Osteocyte (in vitro differentiated cells): ENCODE measurements at regions not wholly inside any gene's neighbourhood (a gene's known extent, or its start where the extent isn't known, plus 50 kb on each side); places are given as distances from the start of the nearest gene placed in this dataset.
A peak's percentile ranks its signal among the peaks of the same experiment; 100 is the strongest.

Source experiments
- DNase-seq: peaks from one replicate; pipeline ENCODE4 v3.0.0; 2021; ENCODE audit warnings: mixed read lengths; ENCODE audit not compliant: unreplicated experiment; ENCODE audit errors: extremely low spot score
- H3K27ac Mint-ChIP-seq: one replicate; pipeline ENCODE4 v1.8.0; 2021; ENCODE audit warnings: mild to moderate bottlenecking, mixed read lengths; ENCODE audit not compliant: unreplicated experiment
- H3K27me3 Mint-ChIP-seq: one replicate; pipeline ENCODE4 v1.8.0; 2021; ENCODE audit warnings: mixed read lengths; ENCODE audit not compliant: unreplicated experiment
- H3K36me3 Mint-ChIP-seq: one replicate; pipeline ENCODE4 v1.8.0; 2021; ENCODE audit warnings: mixed read lengths; ENCODE audit not compliant: unreplicated experiment
- H3K4me1 Mint-ChIP-seq: one replicate; pipeline ENCODE4 v1.8.0; 2021; ENCODE audit warnings: mixed read lengths; ENCODE audit not compliant: unreplicated experiment
- H3K4me3 Mint-ChIP-seq: one replicate; pipeline ENCODE4 v1.8.0; 2021; ENCODE audit warnings: mild to moderate bottlenecking, moderate library complexity, mixed read lengths; ENCODE audit not compliant: unreplicated experiment
- H3K9me3 Mint-ChIP-seq: one replicate; pipeline ENCODE4 v1.8.0; 2021; ENCODE audit warnings: mixed read lengths; ENCODE audit not compliant: unreplicated experiment
- CTCF ChIP-seq: fragments of 200-600 bp; sonication (generic); IDR thresholded peaks from 2 replicates; pipeline ENCODE4 v1.5.0; 2021; ENCODE audit warnings: antibody characterized with exemption, mild to moderate bottlenecking, moderate library complexity

DNA sequence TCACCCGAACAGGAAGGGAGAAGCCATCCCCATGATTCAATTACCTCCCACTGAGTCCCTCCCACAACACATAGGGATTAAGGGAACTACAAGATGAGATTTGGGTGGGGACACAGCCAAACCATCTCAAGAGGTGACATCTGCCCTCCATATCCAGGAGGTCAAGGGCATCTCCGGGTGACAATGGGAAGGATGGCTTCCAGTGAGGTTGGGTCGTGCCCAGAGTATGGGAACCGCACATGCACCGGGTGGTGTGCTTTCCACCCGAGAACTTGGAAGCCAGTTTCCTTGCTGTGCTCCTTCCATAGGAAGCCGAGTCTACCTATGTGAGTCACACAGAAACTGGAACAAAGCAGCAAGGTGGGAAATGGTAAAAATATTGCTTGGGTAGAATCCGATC, 216.9 kb upstream of the SALL3 start:
- Mint-ChIP-seq H3K4me3 (no peak overlapping the region), H3K4me1 (no peaks in the 10 kb centered on the region), H3K36me3 (no peaks in the 10 kb centered on the region), H3K9me3 (peaks cover 29% of the 10 kb centered on the region), H3K27me3 (no peaks in the 10 kb centered on the region), H3K27ac (no peak overlapping the region)
- TF ChIP-seq CTCF: no peak
- DNase-seq: peak; percentile 67

- H3K4me1 Mint-ChIP-seq: no peaks in the 10 kb centered on the region
- H3K27me3 Mint-ChIP-seq: no peaks in the 10 kb centered on the region
- peak; percentile 80 for DNase-seq
- H3K9me3 Mint-ChIP-seq: peaks cover 26% of the 10 kb centered on the region
- no peak overlapping the region for H3K4me3 Mint-ChIP-seq
- H3K36me3 Mint-ChIP-seq: no peaks in the 10 kb centered on the region
- H3K27ac Mint-ChIP-seq: no peak overlapping the region
- no peak for TF ChIP-seq CTCF
These were observed 215.1 kb upstream of the SALL3 start for GRCh38 chr18:78764544-78764943.

DNA sequence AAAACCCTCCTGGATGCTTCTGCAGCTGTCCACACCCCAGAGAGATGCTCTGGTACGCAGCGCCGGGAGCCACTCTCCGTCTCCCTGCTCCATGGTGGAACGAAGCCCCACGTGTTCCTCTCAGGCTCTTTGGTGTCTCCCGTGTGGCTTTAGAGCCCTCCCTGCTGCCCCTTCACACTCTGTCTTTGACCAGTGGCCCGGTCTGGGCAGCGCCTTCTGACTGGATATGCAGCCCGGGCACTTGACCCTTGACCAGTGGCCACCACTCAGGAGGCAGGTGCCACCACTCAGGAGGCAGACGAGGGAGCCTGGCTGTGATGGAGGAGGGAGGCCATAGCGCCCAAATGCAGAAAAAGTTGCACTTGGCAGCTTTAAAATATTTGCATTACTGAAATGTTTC, 214.5 kb upstream of the SALL3 start:
- Mint-ChIP-seq H3K36me3 (no peaks in the 10 kb centered on the region), H3K27me3 (no peaks in the 10 kb centered on the region), H3K4me3 (no peak overlapping the region), H3K27ac (no peak overlapping the region), H3K4me1 (no peaks in the 10 kb centered on the region), H3K9me3 (peaks cover 20% of the 10 kb centered on the region)
- no peak for TF ChIP-seq CTCF
- peak; percentile 81 for DNase-seq

- DNase-seq: peak; percentile 75
- Mint-ChIP-seq H3K9me3 (peaks cover 14% of the 10 kb centered on the region), H3K27ac (no peak overlapping the region), H3K4me3 (no peak overlapping the region), H3K4me1 (no peaks in the 10 kb centered on the region), H3K36me3 (no peaks in the 10 kb centered on the region), H3K27me3 (no peaks in the 10 kb centered on the region)
- no peak for TF ChIP-seq CTCF
These were observed 213.9 kb upstream of the SALL3 start for GRCh38 chr18:78765637-78766281.

- H3K27ac Mint-ChIP-seq: no peak overlapping the region
- no peaks in the 10 kb centered on the region for H3K4me1 Mint-ChIP-seq
- DNase-seq: peak; percentile 81
- H3K27me3 Mint-ChIP-seq: no peaks in the 10 kb centered on the region
- H3K9me3 Mint-ChIP-seq: peaks cover 9% of the 10 kb centered on the region
- no peak overlapping the region for H3K4me3 Mint-ChIP-seq
- TF ChIP-seq CTCF: no peak
- no peaks in the 10 kb centered on the region for H3K36me3 Mint-ChIP-seq
These were observed 212.7 kb upstream of the SALL3 start for GRCh38 chr18:78766651-78767533.
